ENCODE measurements at regions not wholly inside any gene's neighbourhood (a gene's known extent, or its start where the extent isn't known, plus 50 kb on each side); places are given as distances from the start of the nearest gene placed in this dataset.

- Histone ChIP-seq H3K4me3 (replicated peaks in 1 of 2; ENCODE audit: low read depth in 1 of 2, low read length in 2 of 2) (no peak overlapping the region), H3K27ac (ENCODE audit: low read depth, low read length) (no peak overlapping the region), H2AFZ (ENCODE audit: low read depth, low read length, poor library complexity, severe bottlenecking) (no peak overlapping the region), H4K20me1 (ENCODE audit: insufficient read depth) (no peaks in the 10 kb centered on the region), H3K36me3 (ENCODE audit: control insufficient read depth in 1 of 2, insufficient read depth in 2 of 2, low read length in 2 of 2) (no peaks in the 10 kb centered on the region), H3K9me2 (ENCODE audit: insufficient read depth) (no peaks in the 10 kb centered on the region), H3K79me2 (ENCODE audit: insufficient read depth, low read length) (no peaks in the 10 kb centered on the region), H3K4me1 (ENCODE audit: control insufficient read depth in 1 of 2, insufficient read depth in 2 of 2, low read length in 2 of 2) (no peaks in the 10 kb centered on the region), H3K9me3 (ENCODE audit: control insufficient read depth in 1 of 2, insufficient read depth in 1 of 2, low read depth in 1 of 2, low read length in 2 of 2) (no peaks in the 10 kb centered on the region), H3K9ac (ENCODE audit: low read length) (no peak overlapping the region), H3K4me2 (ENCODE audit: low read length) (no peak overlapping the region), H3K27me3 (ENCODE audit: insufficient read depth, low read length) (peaks cover 36% of the 10 kb centered on the region)
- ChIA-PET CTCF (no interaction called here), RAD21 (ENCODE audit: low non-redundant PET in 1 of 2, low total read pairs in 2 of 2, uncharacterized antibody in 2 of 2, unreplicated experiment in 2 of 2) (no interaction called here), POLR2A (no interaction called here)
- intact Hi-C loops (cut with micrococcal nuclease): no loop called here
- no peak for DNase-seq (ENCODE audit: low read depth, low spot score)
- BruUV-seq (replicated peaks): no TSS peak
- TF ChIP-seq YY1 (IDR thresholded peaks at IDR 0.05; ENCODE audit: extremely low read depth, insufficient replicate concordance, low read depth, low read length) (no peak), FOSL1 (IDR thresholded peaks at IDR 0.05; ENCODE audit: low read depth) (no peak), ATF3 (IDR thresholded peaks at IDR 0.05) (no peak), ZFX (IDR thresholded peaks at IDR 0.05) (no peak)
- no peak for ATAC-seq
Observed at GRCh38 chr11:134702827-134703226, 290.8 kb upstream of the B3GAT1 start.

GRCh38 chr11:134701564-134702165 is 289.6 kb upstream of the B3GAT1 start:
- no peak for TF ChIP-seq ATF3 (IDR thresholded peaks at IDR 0.05)
- RAD21 ChIA-PET (ENCODE audit: low non-redundant PET in 1 of 2, low total read pairs in 2 of 2, uncharacterized antibody in 2 of 2, unreplicated experiment in 2 of 2): no interaction called here
- no peaks in the 10 kb centered on the region for H3K9me3 ChIP-seq (ENCODE audit: control insufficient read depth in 1 of 2, insufficient read depth in 1 of 2, low read depth in 1 of 2, low read length in 2 of 2)
- peaks cover 43% of the 10 kb centered on the region for H3K27me3 ChIP-seq (ENCODE audit: insufficient read depth, low read length)
- no peak overlapping the region for H3K27ac ChIP-seq (ENCODE audit: low read depth, low read length)
- CTCF ChIA-PET: no interaction called here
- DNase-seq (ENCODE audit: low read depth, low spot score) (no peak), ATAC-seq (no peak; the same call in 1 of the 2 replicates)
- no peak overlapping the region for H2AFZ ChIP-seq (ENCODE audit: low read depth, low read length, poor library complexity, severe bottlenecking)
- no peak overlapping the region for H3K4me2 ChIP-seq (ENCODE audit: low read length)
- no TSS peak for BruUV-seq (replicated peaks)
- H3K4me1 ChIP-seq (ENCODE audit: control insufficient read depth in 1 of 2, insufficient read depth in 2 of 2, low read length in 2 of 2): no peaks in the 10 kb centered on the region
- no peaks in the 10 kb centered on the region for H3K9me2 ChIP-seq (ENCODE audit: insufficient read depth)
- intact Hi-C loops (cut with micrococcal nuclease): no loop called here
- POLR2A ChIA-PET: no interaction called here
- no peaks in the 10 kb centered on the region for H3K36me3 ChIP-seq (ENCODE audit: control insufficient read depth in 1 of 2, insufficient read depth in 2 of 2, low read length in 2 of 2)
- no peaks in the 10 kb centered on the region for H3K79me2 ChIP-seq (ENCODE audit: insufficient read depth, low read length)
- H3K9ac ChIP-seq (ENCODE audit: low read length): no peak overlapping the region
- H4K20me1 ChIP-seq (ENCODE audit: insufficient read depth): no peaks in the 10 kb centered on the region
- H3K4me3 ChIP-seq (replicated peaks in 1 of 2; ENCODE audit: low read depth in 1 of 2, low read length in 2 of 2): no peak overlapping the region

All from HCT116 (cell line).